GM19467 (cell line): ENCODE measurements at regions not wholly inside any gene's neighbourhood (a gene's known extent, or its start where the extent isn't known, plus 50 kb on each side); places are given as distances from the start of the nearest gene placed in this dataset.
"Not testable (repeated sequence)": the region's sequence is repeated elsewhere in the genome, so short reads cannot be mapped to it uniquely, and the experiment has no call there.

Source experiments
- ATAC-seq: cut with Tn5 transposase; IDR thresholded peaks from one replicate; pipeline ENCODE4 v1.9.1; 2021; ENCODE audit warnings: mild to moderate bottlenecking, moderate library complexity; ENCODE audit not compliant: unreplicated experiment

GRCh38 chr21:18117176-18117575 is 127.5 kb upstream of the CHODL start:
- no peak for ATAC-seq

- ATAC-seq = no peak
Observed at GRCh38 chr21:18114810-18115209, 129.8 kb upstream of the CHODL start.

GRCh38 chr21:18104802-18105201 is 139.8 kb upstream of the CHODL start:
- ATAC-seq = no peak

- not testable (repeated sequence) for ATAC-seq
Observed at GRCh38 chr21:18096413-18096812, 148.2 kb upstream of the CHODL start.

- no peak for ATAC-seq
Observed at GRCh38 chr21:18089786-18090185, 154.8 kb upstream of the CHODL start.

- no peak for ATAC-seq
Observed at GRCh38 chr21:18070392-18070791, 174.2 kb upstream of the CHODL start.

GRCh38 chr21:18069875-18070274 is 174.8 kb upstream of the CHODL start:
- ATAC-seq = no peak

- no peak for ATAC-seq
Observed at GRCh38 chr21:18060402-18060801, 184.2 kb upstream of the CHODL start.

GRCh38 chr21:18058731-18059398 is 185.8 kb upstream of the CHODL start:
- no peak for ATAC-seq

- ATAC-seq = no peak
Observed at GRCh38 chr21:18053151-18053550, 191.5 kb upstream of the CHODL start.

GRCh38 chr21:18049461-18049860 is 195.2 kb upstream of the CHODL start:
- ATAC-seq = no peak

GRCh38 chr21:18041012-18041411 is 203.6 kb upstream of the CHODL start:
- no peak for ATAC-seq

- ATAC-seq = no peak
Observed at GRCh38 chr21:18030248-18030647, 211.1 kb upstream of the C21orf91 start.

- no peak for ATAC-seq
Observed at GRCh38 chr21:18026359-18026758, 207.2 kb upstream of the C21orf91 start.

GRCh38 chr21:18023711-18024110 is 204.6 kb upstream of the C21orf91 start:
- ATAC-seq = no peak

GRCh38 chr21:18023157-18023556 is 204.0 kb upstream of the C21orf91 start:
- ATAC-seq = no peak

- no peak for ATAC-seq
Observed at GRCh38 chr21:18007121-18007520, 188.0 kb upstream of the C21orf91 start.

GRCh38 chr21:18006691-18007090 is 187.5 kb upstream of the C21orf91 start:
- ATAC-seq = no peak

- no peak for ATAC-seq
Observed at GRCh38 chr21:18002393-18002792, 183.2 kb upstream of the C21orf91 start.

GRCh38 chr21:18000981-18001686 is 182.0 kb upstream of the C21orf91 start:
- no peak for ATAC-seq

- not testable (repeated sequence) for ATAC-seq
Observed at GRCh38 chr21:17998599-17998998, 179.4 kb upstream of the C21orf91 start.

GRCh38 chr21:17989780-17990179 is 170.6 kb upstream of the C21orf91 start:
- no peak for ATAC-seq

GRCh38 chr21:17988102-17988437 is 168.9 kb upstream of the C21orf91 start:
- ATAC-seq = no peak
